DND-41 (cell line): ENCODE measurements at regions not wholly inside any gene's neighbourhood (a gene's known extent, or its start where the extent isn't known, plus 50 kb on each side); places are given as distances from the start of the nearest gene placed in this dataset.

Experiments
- CTCF ChIP-seq: IDR thresholded peaks from 2 replicates; pipeline ENCODE4 v1.5.1; 2012; ENCODE audit warnings: borderline replicate concordance, low read length, moderate library complexity, mild to moderate bottlenecking; ENCODE audit not compliant: poor library complexity, severe bottlenecking; ENCODE audit errors: extremely low read depth
- EZH2 ChIP-seq: IDR thresholded peaks from 3 replicates; pipeline ENCODE4 v1.6.1; 2012; ENCODE audit warnings: borderline replicate concordance, low read depth, mild to moderate bottlenecking, moderate library complexity, low read length, inconsistent platforms; ENCODE audit not compliant: severe bottlenecking

- no peak for TF ChIP-seq CTCF
- no peak for TF ChIP-seq EZH2
These were observed 421.3 kb downstream of the CETN3 start for GRCh38 chr5:89988129-89988810.
